Mucosa of descending colon (tissue), 3 donors: ENCODE measurements at regions not wholly inside any gene's neighbourhood (a gene's known extent, or its start where the extent isn't known, plus 50 kb on each side); places are given as distances from the start of the nearest gene placed in this dataset.

ENCODE experiments used
- ATAC-seq: fragments of 200-7000 bp; cut with Tn5 transposase; one replicate; pipeline ENCODE4 v1.9.1; 2020; ENCODE audit warnings: mild to moderate bottlenecking, moderate library complexity
- DNase-seq, 3 donors: peaks; one replicate each; pipeline ENCODE4 v3.0.0-alpha.2; 2020
- H3K36me3 ChIP-seq: fragments of 200-600 bp; one replicate; pipeline ENCODE4 v1.8.0; 2021; ENCODE audit warnings: low read depth, mild to moderate bottlenecking
- H3K4me1 ChIP-seq: fragments of 200-600 bp; one replicate; pipeline ENCODE4 v1.8.0; 2021; ENCODE audit warnings: low read depth, mild to moderate bottlenecking
- H3K4me3 ChIP-seq: fragments of 200-600 bp; one replicate; pipeline ENCODE4 v1.8.0; 2021; ENCODE audit warnings: mild to moderate bottlenecking
- H3K9me3 ChIP-seq: fragments of 200-600 bp; one replicate; pipeline ENCODE4 v1.8.0; 2021; ENCODE audit warnings: mild to moderate bottlenecking
- CTCF ChIP-seq: fragments of 200-600 bp; IDR thresholded peaks from one replicate; pipeline ENCODE4 v1.8.0; 2022; ENCODE audit warnings: antibody characterized with exemption, mild to moderate bottlenecking
- intact Hi-C, 2 donors: fragments of 100-400 bp; cut with DNase I in 1 of 2; cut with micrococcal nuclease in 1 of 2; formaldehyde crosslinking; loops; one replicate each; pipeline versions ENCODE4 v1.11.0 to v1.11.1; 2022; cut with DNase I, micrococcal nuclease
- donor health status: DM: no; HTN: no; CAD: no; lungs with moderate emphysema.
- donor health status: DM: no; HTN: no; CAD: no.
- donor health status: DM: no; HTN: yes; CAD: no.

DNA sequence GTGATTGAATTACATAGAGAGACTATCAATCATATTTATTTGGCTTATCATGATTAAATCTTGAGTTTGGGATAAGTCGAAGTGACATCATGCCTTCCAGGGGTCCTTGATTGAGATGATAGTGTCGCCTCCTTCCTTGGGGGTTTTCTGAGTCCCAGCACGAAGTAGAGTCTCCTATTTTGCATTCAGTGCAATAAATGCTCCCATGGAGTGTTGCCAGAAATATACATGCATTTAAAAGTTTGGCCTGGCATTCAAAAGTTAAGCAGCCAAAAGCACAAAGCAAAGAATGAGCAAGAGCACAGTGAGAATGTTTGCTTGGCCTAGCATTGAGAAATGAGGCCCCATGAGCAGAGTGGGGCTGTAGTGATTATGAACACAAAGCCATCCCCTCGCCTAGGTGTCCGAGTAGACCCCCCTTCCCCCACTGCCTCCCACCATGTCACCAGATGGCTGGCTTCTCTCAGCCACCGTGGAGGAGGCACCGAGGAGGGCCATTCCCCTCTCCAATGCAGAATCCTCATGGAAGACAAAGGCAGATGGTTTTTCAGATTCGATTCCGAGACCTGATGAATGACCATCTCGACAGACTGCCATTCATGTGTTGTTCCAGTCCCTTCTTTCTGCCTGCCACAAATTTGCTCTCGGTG lies 58.8 kb upstream of the UBL3 start:
- Histone ChIP-seq H3K36me3 (no peaks in the 10 kb centered on the region), H3K4me3 (no peak overlapping the region), H3K9me3 (no peaks in the 10 kb centered on the region), H3K4me1 (peaks cover 19% of the 10 kb centered on the region)
- DNase-seq (no peak), ATAC-seq (no peak)
- intact Hi-C loops, result no loop called here
- TF ChIP-seq CTCF, result no peak

DNA sequence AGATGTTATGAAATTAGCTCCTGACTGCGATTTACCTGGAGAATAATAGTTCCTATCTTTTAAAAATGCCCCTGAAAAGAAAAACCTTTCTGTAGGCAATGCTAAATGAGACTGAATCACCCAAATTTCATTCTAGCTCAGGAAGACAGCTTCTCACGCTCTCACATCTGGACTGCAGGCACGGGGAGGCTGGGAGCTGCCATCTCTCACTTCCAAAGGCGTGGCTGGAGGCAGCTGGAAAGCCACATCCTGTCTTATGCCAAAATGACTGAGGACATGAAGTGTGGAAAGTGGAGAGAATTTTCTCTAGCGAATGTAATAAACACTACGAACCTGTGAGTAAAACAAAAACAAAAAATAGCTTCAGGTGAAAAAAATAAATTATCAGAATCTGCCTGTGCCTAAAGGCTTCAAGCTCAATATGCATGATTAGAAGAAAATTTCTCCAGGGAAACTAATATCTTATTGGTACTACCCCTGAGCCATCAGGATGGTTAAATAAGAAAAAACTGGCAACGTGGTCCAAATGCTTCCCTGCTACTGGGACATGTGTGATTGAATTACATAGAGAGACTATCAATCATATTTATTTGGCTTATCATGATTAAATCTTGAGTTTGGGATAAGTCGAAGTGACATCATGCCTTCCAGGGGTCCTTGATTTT lies 58.1 kb upstream of the UBL3 start:
- peaks cover 22% of the 10 kb centered on the region for H3K4me1 ChIP-seq
- TF ChIP-seq CTCF, result no peak
- H3K36me3 ChIP-seq, result no peaks in the 10 kb centered on the region
- H3K4me3 ChIP-seq, result no peak overlapping the region
- H3K9me3 ChIP-seq, result no peaks in the 10 kb centered on the region
- intact Hi-C loops, result no loop called here
- DNase-seq (no peak), ATAC-seq (no peak)

- intact Hi-C loops, result no loop called here
- no peaks in the 10 kb centered on the region for H3K9me3 ChIP-seq
- H3K4me1 ChIP-seq, result peaks cover 28% of the 10 kb centered on the region
- H3K4me3 ChIP-seq, result no peak overlapping the region
- H3K36me3 ChIP-seq, result no peaks in the 10 kb centered on the region
- no peak for TF ChIP-seq CTCF
- DNase-seq (no peak), ATAC-seq (no peak)
These were observed 57.3 kb upstream of the UBL3 start for GRCh38 chr13:29907670-29908069.

- H3K4me3 ChIP-seq, result no peak overlapping the region
- ATAC-seq (peak; percentile 73), DNase-seq (no peak)
- peaks cover 38% of the 10 kb centered on the region for H3K4me1 ChIP-seq
- no peak for TF ChIP-seq CTCF
- intact Hi-C loops, result no loop called here
- no peaks in the 10 kb centered on the region for H3K36me3 ChIP-seq
- no peaks in the 10 kb centered on the region for H3K9me3 ChIP-seq
These were observed 56.1 kb upstream of the UBL3 start for GRCh38 chr13:29906432-29907011.

DNA sequence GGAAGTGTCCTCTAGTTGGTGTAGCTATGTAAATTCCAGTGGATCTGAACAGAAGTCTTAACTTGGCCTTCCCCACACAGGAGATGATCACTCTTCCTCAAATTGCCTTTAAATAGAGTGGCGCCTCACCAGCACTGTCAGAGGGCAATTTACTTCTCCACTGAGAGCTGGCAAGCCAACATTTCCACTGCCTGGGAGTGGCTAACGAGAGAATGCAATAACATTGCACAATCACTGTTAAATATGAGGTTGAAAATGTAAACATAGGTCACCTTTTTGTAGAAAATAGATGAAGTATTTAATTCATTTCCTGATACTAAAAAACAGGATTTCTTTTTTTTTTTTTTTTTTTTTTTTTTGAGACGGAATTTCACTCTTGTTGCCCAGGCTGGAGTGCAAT lies 55.4 kb upstream of the UBL3 start:
- TF ChIP-seq CTCF, result no peak
- DNase-seq (peak in 2 of 3 donors; percentile 56 to 83), ATAC-seq (peak; percentile 78)
- Histone ChIP-seq H3K36me3 (no peaks in the 10 kb centered on the region), H3K4me1 (peaks cover 40% of the 10 kb centered on the region), H3K4me3 (no peak overlapping the region), H3K9me3 (no peaks in the 10 kb centered on the region)
- intact Hi-C loops, result no loop called here
